ENCODE measurements at regions not wholly inside any gene's neighbourhood (a gene's known extent, or its start where the extent isn't known, plus 50 kb on each side); places are given as distances from the start of the nearest gene placed in this dataset.

GRCh38 chr2:35301369-35301768 lies 1054.2 kb upstream of the CRIM1 start (continued):
- TF ChIP-seq ATF2 (IDR thresholded peaks at IDR 0.05; ENCODE audit: low read length): no peak

- TF ChIP-seq IKZF2 (IDR thresholded peaks at IDR 0.05) (no peak), POU2F2 (IDR thresholded peaks at IDR 0.05; ENCODE audit: borderline replicate concordance, low read depth, low read length) (no peak), KDM1A (IDR thresholded peaks at IDR 0.05; ENCODE audit: borderline replicate concordance) (no peak), ZNF24 (IDR thresholded peaks at IDR 0.05) (no peak), MXI1 (IDR thresholded peaks at IDR 0.05; ENCODE audit: low read depth, low read length) (no peak), IRF4 (IDR thresholded peaks at IDR 0.05; ENCODE audit: low read depth, low read length) (no peak), CBX5 (IDR thresholded peaks at IDR 0.05; ENCODE audit: low read depth) (no peak), REST (IDR thresholded peaks at IDR 0.05; ENCODE audit: low read depth, low read length) (no peak), CEBPB (IDR thresholded peaks at IDR 0.05; ENCODE audit: borderline replicate concordance in 1 of 2, low read depth in 2 of 2, low read length in 2 of 2) (no peak), FOXM1 (IDR thresholded peaks at IDR 0.05; ENCODE audit: low read depth, low read length) (no peak), RAD21 (IDR thresholded peaks at IDR 0.05; ENCODE audit: insufficient read depth, low read depth, low read length) (no peak), RCOR1 (conservative IDR thresholded peaks at IDR 0.05; ENCODE audit: low read depth, low read length) (no peak), E2F4 (IDR thresholded peaks at IDR 0.05; ENCODE audit: low read depth, low read length) (no peak), ZBTB11 (CRISPR knock-in tag; IDR thresholded peaks at IDR 0.05) (no peak)
- no TSS peak for BruUV-seq (replicated peaks)
- Histone ChIP-seq H3K36me3 (ENCODE audit: control insufficient read depth in 2 of 2, insufficient read depth in 2 of 2, low read length in 1 of 2) (no peaks in the 10 kb centered on the region), H3K9ac (ENCODE audit: control insufficient read depth, insufficient read depth, low read length) (no peak overlapping the region), H3K4me3 (no peak overlapping the region), H3K27me3 (replicated peaks in 1 of 2; ENCODE audit: control insufficient read depth in 2 of 2, insufficient read depth in 2 of 2, low read length in 1 of 2) (no peaks in the 10 kb centered on the region), H3K27ac (ENCODE audit: control insufficient read depth, insufficient read depth) (no peak overlapping the region), H2AFZ (ENCODE audit: control insufficient read depth, low read depth, low read length) (no peak overlapping the region), H3K4me1 (ENCODE audit: control insufficient read depth, insufficient read depth, low read length) (no peaks in the 10 kb centered on the region), H3K4me2 (ENCODE audit: control insufficient read depth, insufficient read depth) (no peak overlapping the region), H4K20me1 (ENCODE audit: control insufficient read depth, insufficient read depth) (no peaks in the 10 kb centered on the region), H3K9me3 (replicated peaks; ENCODE audit: control insufficient read depth, insufficient read depth, low read length) (no peaks in the 10 kb centered on the region), H3K79me2 (ENCODE audit: control insufficient read depth, insufficient read depth, low read length) (no peaks in the 10 kb centered on the region)
- DNase-seq (ENCODE audit: low read depth, low spot score) (no peak), FAIRE-seq (no peak), ATAC-seq (no peak)
- RAD21 ChIA-PET (ENCODE audit: unreplicated experiment): no interaction called here
- CTCF ChIA-PET: no interaction called here
- WGBS (ENCODE audit: insufficient coverage, insufficient replicate concordance, low lambda C conversion rate, missing lambda C conversion rate): 47% methylated on average over 4 of the region's 4 CpGs
- intact Hi-C loops (cut with micrococcal nuclease; ENCODE audit: unreplicated experiment) (no loop called here), in situ Hi-C loops (cut with MboI) (no loop called here)
- POLR2A ChIA-PET: no interaction called here
- SMC1A ChIA-PET (ENCODE audit: uncharacterized antibody, unreplicated experiment): no interaction called here
Measured at GRCh38 chr2:35298493-35298892, 1057.1 kb upstream of the CRIM1 start.

Data from GM12878 (cell line).